H1 (cell line): ENCODE measurements at regions not wholly inside any gene's neighbourhood (a gene's known extent, or its start where the extent isn't known, plus 50 kb on each side); places are given as distances from the start of the nearest gene placed in this dataset.

ENCODE experiments used
- CTCF ChIA-PET: fragments of 300-600 bp; sonication (Branson Sonifier 250); formaldehyde crosslinking; loops from one replicate; lab custom pipeline; 2021; ENCODE audit not compliant: partially characterized antibody; lab: Charles Lee
- POLR2A ChIA-PET: fragments of 300-600 bp; sonication (Branson Sonifier 250); formaldehyde crosslinking; loops from one replicate; lab custom pipeline; 2021; ENCODE audit warnings: inconsistent platforms; ENCODE audit not compliant: partially characterized antibody; lab: Charles Lee
- DNase-seq, 2 experiments: peaks; one replicate each; pipeline versions ENCODE4 v3.0.0 to v3.0.0-alpha.2; 2010 to 2022; ENCODE audit warnings: low spot score in 2 of 2, low read depth in 1 of 2, mixed read lengths in 1 of 2
- FAIRE-seq: peaks from 2 replicates; lab custom pipeline; 2011; peaks lifted over from hg19 to GRCh38; lab: Jason Lieb, UNC
- H2AFZ ChIP-seq: 2 replicates; pipeline ENCODE4 v1.8.1; 2012; ENCODE audit warnings: low read length, inconsistent platforms
- H2AK5ac ChIP-seq: 2 replicates; pipeline ENCODE4 v1.6.1; 2013; ENCODE audit warnings: low read depth, low read length
- H2BK120ac ChIP-seq: replicated peaks from 2 replicates; pipeline ENCODE3; 2013; ENCODE audit warnings: low read depth, low read length, inconsistent platforms
- H2BK12ac ChIP-seq: 2 replicates; pipeline ENCODE4 v1.6.1; 2013; ENCODE audit warnings: low read depth, low read length
- H2BK15ac ChIP-seq: 2 replicates; pipeline ENCODE4 v1.6.1; 2013; ENCODE audit warnings: low read length
- H2BK20ac ChIP-seq: 2 replicates; pipeline ENCODE4 v1.6.1; 2013; ENCODE audit warnings: low read length
- H2BK5ac ChIP-seq: 2 replicates; pipeline ENCODE4 v1.6.1; 2013; ENCODE audit warnings: low read depth, low read length
- H3K14ac ChIP-seq: 2 replicates; pipeline ENCODE4 v1.6.1; 2013; ENCODE audit warnings: inconsistent platforms; ENCODE audit not compliant: insufficient read length
- H3K18ac ChIP-seq: 2 replicates; pipeline ENCODE4 v1.6.1; 2013; ENCODE audit warnings: low read length; ENCODE audit errors: extremely low read depth
- H3K23ac ChIP-seq: 2 replicates; pipeline ENCODE4 v1.6.1; 2013; ENCODE audit warnings: inconsistent platforms; ENCODE audit not compliant: insufficient read length
- H3K23me2 ChIP-seq: 2 replicates; pipeline ENCODE4 v1.6.1; 2013; ENCODE audit warnings: low read depth, low read length
- H3K27ac ChIP-seq: 2 replicates; pipeline ENCODE4 v1.6.1; 2011; ENCODE audit warnings: low read depth, low read length, inconsistent platforms
- H3K27me3 ChIP-seq, 4 experiments: replicated peaks in 1 of 4; 1 replicate in 1 of 4; 2 replicates in 3 of 4; pipeline versions ENCODE4 v1.6.1 to v1.8.1; 2011 to 2013; ENCODE audit warnings: low read length in 3 of 4, mild to moderate bottlenecking in 3 of 4, inconsistent platforms in 2 of 4, mixed read lengths in 2 of 4, moderate library complexity in 1 of 4; ENCODE audit not compliant: control insufficient read depth in 3 of 4, insufficient read depth in 3 of 4; ENCODE audit errors: extremely low read depth in 1 of 4
- H3K36me3 ChIP-seq, 4 experiments: 2 replicates each; pipeline versions ENCODE4 v1.6.1 to v1.8.1; 2011 to 2013; ENCODE audit warnings: mild to moderate bottlenecking in 4 of 4, low read length in 3 of 4, moderate library complexity in 2 of 4, control low read depth in 1 of 4, inconsistent platforms in 1 of 4; ENCODE audit not compliant: insufficient read depth in 4 of 4, control insufficient read depth in 2 of 4
- H3K4ac ChIP-seq: replicated peaks from 2 replicates; pipeline ENCODE3; 2013; ENCODE audit warnings: low read length, low read depth, mixed read lengths, inconsistent platforms; ENCODE audit not compliant: insufficient read length
- H3K4me1 ChIP-seq, 4 experiments: replicated peaks in 1 of 4; 1 replicate in 1 of 4; 2 replicates in 3 of 4; pipeline versions ENCODE4 v1.6.1 to v1.8.1; 2011 to 2013; ENCODE audit warnings: low read length in 3 of 4, inconsistent platforms in 2 of 4, mixed read lengths in 1 of 4; ENCODE audit not compliant: insufficient read depth in 4 of 4, control insufficient read depth in 3 of 4
- H3K4me2 ChIP-seq, 2 experiments: 2 replicates each; pipeline versions ENCODE4 v1.6.1 to v1.8.1; 2011 to 2013; ENCODE audit warnings: low read depth in 2 of 2, low read length in 2 of 2, control low read depth in 1 of 2, inconsistent platforms in 1 of 2, mild to moderate bottlenecking in 1 of 2; ENCODE audit not compliant: insufficient read depth in 1 of 2
- H3K4me3 ChIP-seq, 4 experiments: fragments of 200-600, 300-600 bp in 1 of 4; sonication (generic), shearing (Covaris generic), sonication (Bioruptor Twin) in 1 of 4; 2 replicates each; pipeline versions ENCODE4 v1.5.1 to v1.8.1; 2011 to 2016; ENCODE audit warnings: low read length in 4 of 4, low read depth in 3 of 4, control low read depth in 2 of 4, inconsistent platforms in 2 of 4, mild to moderate bottlenecking in 2 of 4, mixed read lengths in 1 of 4, moderate library complexity in 1 of 4; ENCODE audit not compliant: insufficient read depth in 2 of 4; ENCODE audit errors: extremely low read depth in 1 of 4
- H3K56ac ChIP-seq: replicated peaks from 2 replicates; pipeline ENCODE3; 2013; ENCODE audit warnings: low read depth, mild to moderate bottlenecking, mixed read lengths, low read length, inconsistent platforms; ENCODE audit not compliant: insufficient read length
- H3K79me1 ChIP-seq: 2 replicates; pipeline ENCODE4 v1.6.1; 2013; ENCODE audit warnings: low read depth, low read length, control low read depth
- H3K79me2 ChIP-seq, 2 experiments: 2 replicates each; pipeline versions ENCODE4 v1.6.1 to v1.8.1; 2012 to 2013; ENCODE audit warnings: low read length in 2 of 2, mild to moderate bottlenecking in 2 of 2, inconsistent platforms in 1 of 2; ENCODE audit not compliant: insufficient read depth in 2 of 2, control insufficient read depth in 1 of 2
- H3K9ac ChIP-seq, 4 experiments: replicated peaks in 1 of 4; 1 replicate in 1 of 4; 2 replicates in 3 of 4; pipeline versions ENCODE4 v1.6.1 to v1.8.1; 2011 to 2013; ENCODE audit warnings: low read depth in 3 of 4, low read length in 3 of 4, control low read depth in 2 of 4, mild to moderate bottlenecking in 2 of 4, moderate library complexity in 2 of 4, inconsistent platforms in 1 of 4; ENCODE audit errors: extremely low read depth in 1 of 4
- H3K9me3 ChIP-seq, 2 experiments: 2 replicates each; pipeline versions ENCODE4 v1.6.1 to v1.8.1; 2012 to 2013; ENCODE audit warnings: mild to moderate bottlenecking in 2 of 2, moderate library complexity in 2 of 2, control low read depth in 1 of 2, inconsistent platforms in 1 of 2, low read depth in 1 of 2, low read length in 1 of 2, mixed read lengths in 1 of 2; ENCODE audit not compliant: insufficient read depth in 2 of 2
- H4K20me1 ChIP-seq, 2 experiments: replicated peaks in 1 of 2; 2 replicates each; pipeline versions ENCODE3 to v1.8.1; 2011 to 2013; ENCODE audit warnings: inconsistent platforms in 2 of 2, low read length in 2 of 2, mild to moderate bottlenecking in 1 of 2; ENCODE audit not compliant: insufficient read depth in 2 of 2, control insufficient read depth in 1 of 2
- H4K5ac ChIP-seq: 2 replicates; pipeline ENCODE4 v1.6.1; 2013; ENCODE audit warnings: low read length, low read depth, mixed read lengths, inconsistent platforms; ENCODE audit not compliant: insufficient read length
- H4K8ac ChIP-seq: 2 replicates; pipeline ENCODE4 v1.8.0; 2013; ENCODE audit warnings: mild to moderate bottlenecking, moderate library complexity, low read length, inconsistent platforms; ENCODE audit not compliant: insufficient read depth; ENCODE audit errors: extremely low read depth
- H4K91ac ChIP-seq: replicated peaks from 2 replicates; pipeline ENCODE3; 2013; ENCODE audit warnings: low read length, mixed read lengths, inconsistent platforms; ENCODE audit not compliant: insufficient read length
- HDAC2 ChIP-seq, 2 experiments: fragments of 300-600 bp in 1 of 2; sonication (generic) in 1 of 2; IDR thresholded peaks; 2 replicates each; pipeline ENCODE4 v1.6.1; 2011 to 2012; ENCODE audit warnings: low read depth in 2 of 2, low read length in 2 of 2, mild to moderate bottlenecking in 2 of 2, moderate library complexity in 2 of 2, borderline replicate concordance in 1 of 2, inconsistent platforms in 1 of 2
- TCF12 ChIP-seq: IDR thresholded peaks from 2 replicates; pipeline ENCODE4 v1.6.1; 2011; ENCODE audit warnings: low read depth, mild to moderate bottlenecking, low read length
- WGBS, 2 experiments: shearing (Covaris generic) in 1 of 2; methylation state at CpG; one replicate each; pipeline versions ENCODE4 v1.1.6 to v1.1.7; 2013 to 2015; ENCODE audit warnings: low lambda C conversion rate in 2 of 2, mixed read lengths in 2 of 2, inconsistent platforms in 1 of 2, low coverage in 1 of 2, missing lambda C conversion rate in 1 of 2; ENCODE audit not compliant: insufficient replicate concordance in 2 of 2, insufficient coverage in 1 of 2, insufficient read length in 1 of 2; ENCODE audit errors: extremely low coverage in 1 of 2, missing lambda C conversion rate in 1 of 2; 5-methylcytosine and 5-hydroxymethylcytosine counted together

GRCh38 chr2:108119492-108119891, 120.3 kb upstream of the SULT1C3 start:
- POLR2A ChIA-PET = no interaction called here
- H3K27ac ChIP-seq = no peak overlapping the region
- CTCF ChIA-PET = interaction anchor here (0.6 to 0.9 kb wide), 3 partner anchors 9 to 32 kb away, joined by 3 to 4 read pairs (median 3); no protein-coding TSS in a partner anchor
- TF ChIP-seq TCF12 (no peak), HDAC2 (IDR thresholded peaks at IDR 0.05; ENCODE audit: borderline replicate concordance in 1 of 2, low read depth in 2 of 2, low read length in 2 of 2) (no peak)

More at GRCh38 chr2:108119492-108119891, 120.3 kb upstream of the SULT1C3 start:
- no peak overlapping the region for H2BK120ac ChIP-seq
- H2BK15ac ChIP-seq = no peak overlapping the region
- no peak overlapping the region for H4K8ac ChIP-seq
- no peak overlapping the region for H2AFZ ChIP-seq
- no peaks in the 10 kb centered on the region for H3K79me1 ChIP-seq
- FAIRE-seq (no peak), DNase-seq (no peak)
- H2AK5ac ChIP-seq = no peak overlapping the region
- H3K23me2 ChIP-seq = no peaks in the 10 kb centered on the region
- no peak overlapping the region for H3K4ac ChIP-seq
- H2BK5ac ChIP-seq = no peak overlapping the region
- H4K20me1 ChIP-seq = no peaks in the 10 kb centered on the region
- no peak overlapping the region for H3K4me3 ChIP-seq
- no peak overlapping the region for H2BK12ac ChIP-seq
- H3K9ac ChIP-seq = no peak overlapping the region
- H4K91ac ChIP-seq = no peak overlapping the region
- H2BK20ac ChIP-seq = no peak overlapping the region
- no peak overlapping the region for H3K14ac ChIP-seq
- no peaks in the 10 kb centered on the region for H3K79me2 ChIP-seq
- H3K36me3 ChIP-seq = no peaks in the 10 kb centered on the region
- no peak overlapping the region for H3K23ac ChIP-seq
- H3K4me1 ChIP-seq = no peaks in the 10 kb centered on the region
- H3K27me3 ChIP-seq = no peaks in the 10 kb centered on the region
- no peaks in the 10 kb centered on the region for H3K9me3 ChIP-seq
- H3K18ac ChIP-seq = no peak overlapping the region
- H4K5ac ChIP-seq = no peak overlapping the region
- no peak overlapping the region for H3K4me2 ChIP-seq
- 94% methylated on average over 3 of the region's 3 CpGs; no CpG with 5 or more reads in 1 of the 2 experiments for WGBS, 2 experiments
- H3K56ac ChIP-seq = no peak overlapping the region
